Stimulated activated naive CD8-positive, alpha-beta T cell treated with anti-CD3 and anti-CD28 coated beads, Interleukin-15, Interleukin-2, amounts not matched to agents 100 ng/mL and 50 ng/mL, for 24 hours (primary cell): ENCODE measurements at regions not wholly inside any gene's neighbourhood (a gene's known extent, or its start where the extent isn't known, plus 50 kb on each side); places are given as distances from the start of the nearest gene placed in this dataset.

Source experiments
- H3K27ac Mint-ChIP-seq: one replicate; pipeline ENCODE4 v1.8.0; 2021; ENCODE audit warnings: mild to moderate bottlenecking, mixed read lengths
- H3K27me3 Mint-ChIP-seq: one replicate; pipeline ENCODE4 v1.8.0; 2021; ENCODE audit warnings: mixed read lengths
- H3K36me3 Mint-ChIP-seq: one replicate; pipeline ENCODE4 v1.8.0; 2021; ENCODE audit warnings: low read depth, mixed read lengths
- H3K4me1 Mint-ChIP-seq: one replicate; pipeline ENCODE4 v1.8.0; 2021; ENCODE audit warnings: low read depth, mixed read lengths
- H3K4me3 Mint-ChIP-seq: one replicate; pipeline ENCODE4 v1.8.0; 2021; ENCODE audit warnings: mild to moderate bottlenecking, mixed read lengths
- H3K9me3 Mint-ChIP-seq: one replicate; pipeline ENCODE4 v1.8.0; 2021; ENCODE audit warnings: mixed read lengths

DNA sequence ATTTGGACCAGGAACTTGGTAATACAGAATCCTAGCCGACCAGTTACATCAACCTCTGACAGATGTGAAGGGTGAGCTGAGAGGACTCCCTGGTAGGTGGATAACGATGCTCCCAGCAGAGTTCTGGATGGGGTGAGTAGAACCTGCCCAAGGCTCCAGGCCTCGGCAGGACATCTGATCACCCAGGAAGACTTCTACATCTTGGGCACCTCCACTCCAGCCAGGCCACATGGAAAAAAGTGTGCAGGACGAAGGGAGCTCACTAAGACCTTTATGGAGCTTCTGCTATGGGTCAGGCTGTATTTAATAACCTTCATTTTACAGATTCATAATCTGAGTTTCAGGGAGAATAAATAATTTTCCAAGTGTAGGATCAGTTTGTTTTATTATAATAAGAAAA is 1028.7 kb downstream of the BCL11B start:
- Mint-ChIP-seq H3K4me3 (no peak overlapping the region), H3K36me3 (no peaks in the 10 kb centered on the region), H3K4me1 (peaks cover 10% of the 10 kb centered on the region), H3K27ac (no peak overlapping the region), H3K27me3 (no peaks in the 10 kb centered on the region), H3K9me3 (peaks cover 5% of the 10 kb centered on the region)

DNA sequence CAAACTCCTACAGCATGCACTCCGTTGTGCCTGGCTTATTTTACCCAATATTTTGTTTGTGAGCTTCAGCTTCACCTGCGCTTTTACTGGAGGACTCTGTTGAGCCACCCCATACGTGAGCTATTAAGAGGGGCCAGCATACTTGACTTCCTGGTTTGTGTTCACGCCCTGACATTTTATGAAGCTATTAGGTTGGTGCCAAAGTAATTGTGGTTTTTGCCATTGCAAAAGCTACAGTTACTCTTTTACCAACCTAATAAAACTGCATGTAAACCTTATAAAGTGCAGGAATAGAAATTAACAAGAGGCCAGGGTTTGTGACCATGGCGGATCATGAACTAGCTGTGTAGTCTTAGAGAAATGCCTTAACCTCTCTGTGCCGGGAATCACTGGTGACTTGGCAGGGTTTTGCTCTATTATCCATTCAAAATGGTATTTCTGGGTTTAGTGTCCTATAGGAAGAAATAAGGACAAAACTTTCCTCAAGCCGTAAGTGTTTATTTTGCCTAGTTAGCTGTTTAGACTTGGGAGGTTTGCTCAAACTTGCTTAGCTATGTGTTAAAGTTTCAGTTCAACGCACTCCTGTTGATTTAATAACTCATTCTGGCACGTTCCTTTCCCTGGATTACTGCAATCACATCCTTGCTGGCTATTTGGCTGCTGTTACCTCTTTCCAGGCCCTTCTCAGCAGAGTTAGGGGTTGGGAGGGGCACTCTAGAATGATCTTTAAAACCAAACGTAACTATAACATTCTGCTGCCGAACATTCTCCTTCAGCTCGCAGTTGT is 1027.6 kb downstream of the BCL11B start:
- Mint-ChIP-seq H3K4me1 (peaks cover 2% of the 10 kb centered on the region), H3K4me3 (no peak overlapping the region), H3K9me3 (peaks cover 5% of the 10 kb centered on the region), H3K27ac (no peak overlapping the region), H3K27me3 (no peaks in the 10 kb centered on the region), H3K36me3 (no peaks in the 10 kb centered on the region)

DNA sequence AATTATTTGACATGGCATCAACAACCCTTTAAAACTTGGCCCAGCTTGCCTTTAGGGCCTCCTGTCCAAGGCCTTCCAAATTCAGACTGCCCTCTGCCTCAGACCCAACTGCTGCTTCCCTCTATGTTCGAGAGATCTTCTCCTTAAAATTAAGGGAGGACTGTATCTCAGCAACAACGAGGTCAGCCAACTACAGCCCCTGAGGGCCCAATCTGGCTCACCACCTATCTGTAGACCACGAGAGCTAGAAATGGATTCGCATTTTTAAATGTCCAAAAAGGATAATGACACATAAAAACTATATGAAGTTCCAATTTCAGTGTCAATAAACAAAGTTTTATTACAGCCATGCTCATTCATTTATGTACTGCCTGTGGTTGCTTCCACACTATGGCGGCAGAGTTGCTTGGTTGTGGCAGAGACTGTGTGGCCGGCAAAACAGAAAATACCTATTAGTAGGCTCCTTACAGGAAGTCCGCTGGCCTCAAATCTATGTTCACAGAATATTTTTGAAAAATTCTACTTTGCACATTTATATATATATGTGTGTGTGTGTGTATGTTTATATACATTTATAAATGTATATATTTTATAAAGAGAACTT is 1026.9 kb downstream of the BCL11B start:
- H3K9me3 Mint-ChIP-seq: peaks cover 5% of the 10 kb centered on the region
- H3K4me1 Mint-ChIP-seq: no peaks in the 10 kb centered on the region
- no peaks in the 10 kb centered on the region for H3K27me3 Mint-ChIP-seq
- no peak overlapping the region for H3K27ac Mint-ChIP-seq
- H3K4me3 Mint-ChIP-seq: no peak overlapping the region
- no peaks in the 10 kb centered on the region for H3K36me3 Mint-ChIP-seq

DNA sequence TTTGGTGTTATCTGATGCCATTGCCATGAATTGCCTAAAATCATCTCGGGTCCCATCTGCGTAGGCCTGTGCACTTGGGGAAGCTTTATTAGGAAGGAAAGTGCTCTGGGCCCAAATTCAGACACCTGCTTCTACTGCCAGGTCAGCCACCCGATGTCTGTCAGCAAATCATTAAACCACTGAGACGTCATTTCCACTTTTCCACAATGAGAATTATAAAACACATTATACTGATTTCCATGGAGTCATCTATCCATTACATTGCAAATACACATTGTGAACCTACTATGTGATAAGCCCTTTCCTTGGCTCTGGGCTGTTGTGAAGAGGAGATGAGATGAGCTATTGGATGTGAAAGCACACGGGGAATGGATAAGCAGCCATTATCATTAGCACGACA is 1022.9 kb downstream of the BCL11B start:
- Mint-ChIP-seq H3K9me3 (peaks cover 5% of the 10 kb centered on the region), H3K27ac (no peak overlapping the region), H3K36me3 (no peaks in the 10 kb centered on the region), H3K4me3 (no peak overlapping the region), H3K4me1 (no peaks in the 10 kb centered on the region), H3K27me3 (no peaks in the 10 kb centered on the region)

- Mint-ChIP-seq H3K9me3 (peaks cover 5% of the 10 kb centered on the region), H3K4me1 (no peaks in the 10 kb centered on the region), H3K4me3 (no peak overlapping the region), H3K27ac (no peak overlapping the region), H3K27me3 (no peaks in the 10 kb centered on the region), H3K36me3 (no peaks in the 10 kb centered on the region)
Observed at GRCh38 chr14:98249476-98249875, 1022.5 kb downstream of the BCL11B start.

- H3K4me3 Mint-ChIP-seq: no peak overlapping the region
- no peaks in the 10 kb centered on the region for H3K9me3 Mint-ChIP-seq
- H3K4me1 Mint-ChIP-seq: no peaks in the 10 kb centered on the region
- no peaks in the 10 kb centered on the region for H3K36me3 Mint-ChIP-seq
- no peak overlapping the region for H3K27ac Mint-ChIP-seq
- no peaks in the 10 kb centered on the region for H3K27me3 Mint-ChIP-seq
Observed at GRCh38 chr14:98252820-98253219, 1019.2 kb downstream of the BCL11B start.

- Mint-ChIP-seq H3K27ac (no peak overlapping the region), H3K9me3 (no peaks in the 10 kb centered on the region), H3K4me3 (no peak overlapping the region), H3K36me3 (no peaks in the 10 kb centered on the region), H3K27me3 (no peaks in the 10 kb centered on the region), H3K4me1 (no peaks in the 10 kb centered on the region)
Observed at GRCh38 chr14:98259881-98260280, 1012.1 kb downstream of the BCL11B start.

- Mint-ChIP-seq H3K36me3 (no peaks in the 10 kb centered on the region), H3K27me3 (no peaks in the 10 kb centered on the region)
Observed at GRCh38 chr14:98262566-98262965, 1009.4 kb downstream of the BCL11B start.

GRCh38 chr14:98269533-98269932 is 1002.5 kb downstream of the BCL11B start:
- Mint-ChIP-seq H3K4me1 (no peaks in the 10 kb centered on the region), H3K4me3 (no peak overlapping the region), H3K27me3 (no peaks in the 10 kb centered on the region), H3K9me3 (peaks cover 17% of the 10 kb centered on the region), H3K27ac (no peak overlapping the region), H3K36me3 (no peaks in the 10 kb centered on the region)

More at GRCh38 chr14:98262566-98262965, 1009.4 kb downstream of the BCL11B start:
- Mint-ChIP-seq H3K4me3 (no peak overlapping the region), H3K27ac (no peak overlapping the region), H3K4me1 (no peaks in the 10 kb centered on the region), H3K9me3 (peaks cover 7% of the 10 kb centered on the region)

GRCh38 chr14:98270201-98270600 is 1001.8 kb downstream of the BCL11B start:
- no peak overlapping the region for H3K27ac Mint-ChIP-seq
- no peaks in the 10 kb centered on the region for H3K27me3 Mint-ChIP-seq
- no peaks in the 10 kb centered on the region for H3K4me1 Mint-ChIP-seq
- H3K9me3 Mint-ChIP-seq: peaks cover 17% of the 10 kb centered on the region
- no peak overlapping the region for H3K4me3 Mint-ChIP-seq
- no peaks in the 10 kb centered on the region for H3K36me3 Mint-ChIP-seq

DNA sequence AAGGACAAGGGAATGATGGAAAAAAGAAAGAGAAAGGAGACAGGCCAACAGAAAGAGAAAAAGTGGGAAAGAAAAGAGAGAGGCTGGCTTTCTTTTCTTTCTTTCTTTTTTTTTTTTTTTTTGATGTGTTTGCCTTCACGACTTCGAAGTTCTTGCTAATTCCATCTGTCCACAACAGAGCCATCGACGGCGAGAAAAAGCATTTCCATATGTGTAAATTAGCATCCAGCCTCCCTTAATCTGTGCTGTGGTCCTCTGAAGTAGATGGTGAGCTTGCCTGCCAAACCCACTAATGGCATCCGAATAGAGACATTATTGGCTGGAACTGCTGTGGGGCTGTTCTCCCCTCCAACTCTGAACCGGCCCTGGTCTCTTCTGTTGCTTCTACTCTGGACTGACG is 997.4 kb downstream of the BCL11B start:
- no peaks in the 10 kb centered on the region for H3K27me3 Mint-ChIP-seq

GRCh38 chr14:98278800-98279199 is 993.2 kb downstream of the BCL11B start:
- no peaks in the 10 kb centered on the region for H3K36me3 Mint-ChIP-seq
- no peak overlapping the region for H3K27ac Mint-ChIP-seq
- H3K4me3 Mint-ChIP-seq: no peak overlapping the region
- peaks cover 8% of the 10 kb centered on the region for H3K9me3 Mint-ChIP-seq
- no peaks in the 10 kb centered on the region for H3K27me3 Mint-ChIP-seq
- no peaks in the 10 kb centered on the region for H3K4me1 Mint-ChIP-seq

More for the DNA sequence above, 997.4 kb downstream of the BCL11B start:
- H3K4me1 Mint-ChIP-seq: no peaks in the 10 kb centered on the region
- peaks cover 10% of the 10 kb centered on the region for H3K9me3 Mint-ChIP-seq
- H3K36me3 Mint-ChIP-seq: no peaks in the 10 kb centered on the region
- H3K27ac Mint-ChIP-seq: no peak overlapping the region
- H3K4me3 Mint-ChIP-seq: no peak overlapping the region

DNA sequence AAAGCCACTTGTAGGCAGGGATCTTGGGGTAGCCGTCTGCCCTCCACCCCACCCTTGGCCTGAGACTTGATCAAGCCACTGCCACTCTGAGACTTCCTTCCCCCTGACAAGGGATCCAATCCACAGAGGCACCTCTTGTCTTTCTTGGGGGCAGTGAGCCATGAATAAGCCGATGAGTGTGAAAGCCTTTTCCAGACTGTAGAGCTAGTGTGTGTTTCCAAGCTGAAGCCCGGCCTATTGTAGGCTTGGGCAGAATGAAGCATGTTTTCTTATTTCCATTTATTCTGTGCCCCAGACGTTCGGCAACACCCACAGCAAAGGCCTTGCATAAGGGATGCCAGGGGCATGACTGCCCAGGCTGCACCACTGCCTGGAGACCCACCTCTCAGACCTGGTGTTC is 991.6 kb downstream of the BCL11B start:
- no peak overlapping the region for H3K27ac Mint-ChIP-seq
- H3K9me3 Mint-ChIP-seq: peaks cover 14% of the 10 kb centered on the region
- no peaks in the 10 kb centered on the region for H3K36me3 Mint-ChIP-seq
- no peak overlapping the region for H3K4me3 Mint-ChIP-seq
- no peaks in the 10 kb centered on the region for H3K4me1 Mint-ChIP-seq
- no peaks in the 10 kb centered on the region for H3K27me3 Mint-ChIP-seq

GRCh38 chr14:98288825-98289224 is 983.2 kb downstream of the BCL11B start:
- Mint-ChIP-seq H3K9me3 (peaks cover 10% of the 10 kb centered on the region), H3K27ac (no peak overlapping the region), H3K36me3 (no peaks in the 10 kb centered on the region), H3K4me3 (no peak overlapping the region), H3K27me3 (no peaks in the 10 kb centered on the region), H3K4me1 (peaks cover 3% of the 10 kb centered on the region)

GRCh38 chr14:98290596-98290995 is 981.4 kb downstream of the BCL11B start:
- no peaks in the 10 kb centered on the region for H3K27me3 Mint-ChIP-seq
- no peak overlapping the region for H3K4me3 Mint-ChIP-seq
- peaks cover 4% of the 10 kb centered on the region for H3K9me3 Mint-ChIP-seq
- peaks cover 3% of the 10 kb centered on the region for H3K4me1 Mint-ChIP-seq
- no peak overlapping the region for H3K27ac Mint-ChIP-seq
- H3K36me3 Mint-ChIP-seq: no peaks in the 10 kb centered on the region

GRCh38 chr14:98292191-98292590 is 979.8 kb downstream of the BCL11B start:
- Mint-ChIP-seq H3K36me3 (no peaks in the 10 kb centered on the region), H3K4me1 (peaks cover 3% of the 10 kb centered on the region), H3K27ac (no peak overlapping the region), H3K4me3 (no peak overlapping the region), H3K9me3 (no peaks in the 10 kb centered on the region), H3K27me3 (no peaks in the 10 kb centered on the region)
